ENCODE measurements at regions not wholly inside any gene's neighbourhood (a gene's known extent, or its start where the extent isn't known, plus 50 kb on each side); places are given as distances from the start of the nearest gene placed in this dataset.
"Not testable (repeated sequence)": the region's sequence is repeated elsewhere in the genome, so short reads cannot be mapped to it uniquely, and the experiment has no call there.

GRCh38 chr3:125697126-125697525 is 101.8 kb upstream of the OSBPL11 start:
- DNase-seq (ENCODE audit: extremely low read depth in 1 of 2, low read depth in 1 of 2), result not testable (repeated sequence)

GRCh38 chr3:125697979-125698640 is 102.8 kb upstream of the OSBPL11 start:
- DNase-seq (ENCODE audit: extremely low read depth in 1 of 2, low read depth in 1 of 2), result not testable (repeated sequence)

GRCh38 chr3:125715651-125716050 is 120.4 kb upstream of the OSBPL11 start:
- DNase-seq (ENCODE audit: extremely low read depth in 1 of 2, low read depth in 1 of 2), result no peak

- DNase-seq (ENCODE audit: extremely low read depth in 1 of 2, low read depth in 1 of 2), result not testable (repeated sequence)
These were observed 136.9 kb upstream of the OSBPL11 start for GRCh38 chr3:125732151-125732550.

- not testable (repeated sequence) for DNase-seq (ENCODE audit: extremely low read depth in 1 of 2, low read depth in 1 of 2)
These were observed 146.9 kb upstream of the OSBPL11 start for GRCh38 chr3:125741991-125742718.

- DNase-seq (ENCODE audit: extremely low read depth in 1 of 2, low read depth in 1 of 2), result not testable (repeated sequence)
These were observed 147.5 kb upstream of the OSBPL11 start for GRCh38 chr3:125742845-125743244.

GRCh38 chr3:125757050-125757449 is 161.8 kb upstream of the OSBPL11 start:
- not testable (repeated sequence) for DNase-seq (ENCODE audit: extremely low read depth in 1 of 2, low read depth in 1 of 2)

- not testable (repeated sequence) for DNase-seq (ENCODE audit: extremely low read depth in 1 of 2, low read depth in 1 of 2)
These were observed 163.4 kb upstream of the OSBPL11 start for GRCh38 chr3:125758641-125759130.

- DNase-seq (ENCODE audit: extremely low read depth in 1 of 2, low read depth in 1 of 2), result not testable (repeated sequence)
These were observed 167.3 kb upstream of the OSBPL11 start for GRCh38 chr3:125762601-125763000.

GRCh38 chr3:125766285-125766826 is 171.1 kb upstream of the OSBPL11 start:
- peak in 1 of 2 donors; percentile 56 for DNase-seq (ENCODE audit: extremely low read depth in 1 of 2, low read depth in 1 of 2)

- DNase-seq (ENCODE audit: extremely low read depth in 1 of 2, low read depth in 1 of 2), result not testable (repeated sequence)
These were observed 171.6 kb upstream of the OSBPL11 start for GRCh38 chr3:125766931-125767330.

- no peak for DNase-seq (ENCODE audit: extremely low read depth in 1 of 2, low read depth in 1 of 2)
These were observed 172.3 kb upstream of the OSBPL11 start for GRCh38 chr3:125767641-125768040.

- not testable (repeated sequence) for DNase-seq (ENCODE audit: extremely low read depth in 1 of 2, low read depth in 1 of 2)
These were observed 173.5 kb upstream of the OSBPL11 start for GRCh38 chr3:125768821-125769220.

- not testable (repeated sequence) for DNase-seq (ENCODE audit: extremely low read depth in 1 of 2, low read depth in 1 of 2)
These were observed 176.2 kb upstream of the OSBPL11 start for GRCh38 chr3:125771506-125771905.

GRCh38 chr3:125774433-125775034 is 179.2 kb upstream of the OSBPL11 start:
- not testable (repeated sequence) for DNase-seq (ENCODE audit: extremely low read depth in 1 of 2, low read depth in 1 of 2)

- not testable (repeated sequence) for DNase-seq (ENCODE audit: extremely low read depth in 1 of 2, low read depth in 1 of 2)
These were observed 179.8 kb upstream of the OSBPL11 start for GRCh38 chr3:125775106-125775505.

GRCh38 chr3:125775606-125776294 is 180.5 kb upstream of the OSBPL11 start:
- not testable (repeated sequence) for DNase-seq (ENCODE audit: extremely low read depth in 1 of 2, low read depth in 1 of 2)

- DNase-seq (ENCODE audit: extremely low read depth in 1 of 2, low read depth in 1 of 2), result not testable (repeated sequence)
These were observed 184.0 kb upstream of the OSBPL11 start for GRCh38 chr3:125779276-125779675.

- not testable (repeated sequence) for DNase-seq (ENCODE audit: extremely low read depth in 1 of 2, low read depth in 1 of 2)
These were observed 184.6 kb upstream of the OSBPL11 start for GRCh38 chr3:125779918-125780317.

GRCh38 chr3:125781678-125782077 is 186.4 kb upstream of the OSBPL11 start:
- not testable (repeated sequence) for DNase-seq (ENCODE audit: extremely low read depth in 1 of 2, low read depth in 1 of 2)

- not testable (repeated sequence) for DNase-seq (ENCODE audit: extremely low read depth in 1 of 2, low read depth in 1 of 2)
These were observed 178.7 kb upstream of the ROPN1B start for GRCh38 chr3:125790312-125790711.

All from activated CD8-positive, alpha-beta memory T cell treated with anti-CD3 and anti-CD28 coated beads for 1 hour (primary cell).